ENCODE measurements at regions not wholly inside any gene's neighbourhood (a gene's known extent, or its start where the extent isn't known, plus 50 kb on each side); places are given as distances from the start of the nearest gene placed in this dataset.
"Not testable (repeated sequence)": the region's sequence is repeated elsewhere in the genome, so short reads cannot be mapped to it uniquely, and the experiment has no call there.

DNA sequence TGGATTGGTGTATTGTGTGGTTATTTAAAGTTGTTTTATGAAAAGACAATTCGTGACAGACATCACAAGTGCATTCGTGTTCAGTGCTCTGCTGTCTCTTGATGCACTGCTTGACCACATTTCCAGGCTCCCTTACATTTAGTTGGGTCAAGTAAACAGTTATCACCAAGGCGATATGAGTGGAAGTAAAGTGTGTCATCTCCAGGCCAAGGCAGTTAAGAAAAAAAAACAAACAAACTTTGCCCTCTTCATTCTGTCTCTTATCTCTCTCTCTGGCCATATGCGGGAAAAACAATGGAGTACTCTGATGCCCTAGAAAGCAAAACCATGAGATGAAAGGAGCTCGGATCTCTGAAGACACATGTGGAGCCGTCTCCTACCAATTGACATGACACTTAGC is 131.1 kb downstream of the DSEL start:
- WGBS, 2 donors, result 23 to 34% methylated on average over 6 of the region's 6 CpGs
- ATAC-seq (ENCODE audit: low FRiP score in 2 of 2), result no peak
- H3K27me3 ChIP-seq, result no peaks in the 10 kb centered on the region
- no peak for DNase-seq
- no peaks in the 10 kb centered on the region for H3K4me1 ChIP-seq
- TF ChIP-seq POLR2AphosphoS5 (IDR thresholded peaks at IDR 0.05), result no peak
- TF ChIP-seq EP300 (IDR thresholded peaks at IDR 0.05), result no peak
- TF ChIP-seq, protein P1, sequence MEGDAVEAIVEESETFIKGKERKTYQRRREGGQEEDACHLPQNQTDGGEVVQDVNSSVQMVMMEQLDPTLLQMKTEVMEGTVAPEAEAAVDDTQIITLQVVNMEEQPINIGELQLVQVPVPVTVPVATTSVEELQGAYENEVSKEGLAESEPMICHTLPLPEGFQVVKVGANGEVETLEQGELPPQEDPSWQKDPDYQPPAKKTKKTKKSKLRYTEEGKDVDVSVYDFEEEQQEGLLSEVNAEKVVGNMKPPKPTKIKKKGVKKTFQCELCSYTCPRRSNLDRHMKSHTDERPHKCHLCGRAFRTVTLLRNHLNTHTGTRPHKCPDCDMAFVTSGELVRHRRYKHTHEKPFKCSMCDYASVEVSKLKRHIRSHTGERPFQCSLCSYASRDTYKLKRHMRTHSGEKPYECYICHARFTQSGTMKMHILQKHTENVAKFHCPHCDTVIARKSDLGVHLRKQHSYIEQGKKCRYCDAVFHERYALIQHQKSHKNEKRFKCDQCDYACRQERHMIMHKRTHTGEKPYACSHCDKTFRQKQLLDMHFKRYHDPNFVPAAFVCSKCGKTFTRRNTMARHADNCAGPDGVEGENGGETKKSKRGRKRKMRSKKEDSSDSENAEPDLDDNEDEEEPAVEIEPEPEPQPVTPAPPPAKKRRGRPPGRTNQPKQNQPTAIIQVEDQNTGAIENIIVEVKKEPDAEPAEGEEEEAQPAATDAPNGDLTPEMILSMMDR (IDR thresholded peaks at IDR 0.05), result no peak
- no peak for TF ChIP-seq POLR2A (IDR thresholded peaks at IDR 0.05)
- H3K9me3 ChIP-seq, result no peaks in the 10 kb centered on the region
- H3K4me3 ChIP-seq, result no peak overlapping the region
- H3K27ac ChIP-seq, result no peak overlapping the region
- no peaks in the 10 kb centered on the region for H3K36me3 ChIP-seq

DNA sequence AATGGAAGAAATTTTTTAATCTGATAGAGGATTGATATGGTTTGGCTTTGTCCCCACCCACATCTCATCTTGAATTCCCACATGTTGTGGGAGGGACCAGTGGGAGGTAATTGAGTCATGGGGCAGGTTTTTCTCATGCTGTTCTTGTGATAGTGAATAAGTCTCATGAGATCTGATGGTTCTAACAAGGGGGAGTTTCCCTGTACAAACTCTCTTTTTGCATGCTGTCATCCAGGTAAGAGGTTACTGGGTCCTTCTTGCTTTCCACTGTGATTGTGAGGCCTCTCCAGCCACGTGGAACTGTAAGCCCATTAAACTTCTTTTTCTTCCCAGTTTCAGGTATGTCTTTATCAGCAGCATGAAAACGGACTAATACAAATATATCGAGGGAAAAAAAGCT is 132.5 kb downstream of the DSEL start:
- DNase-seq; H3K4me1 ChIP-seq; H3K36me3 ChIP-seq; H3K4me3 ChIP-seq; H3K27ac ChIP-seq; H3K27me3 ChIP-seq; H3K9me3 ChIP-seq; ATAC-seq (ENCODE audit: low FRiP score in 2 of 2): not testable (repeated sequence)
- WGBS, 2 donors, result 35 to 68% methylated on average over 3 of the region's 3 CpGs

DNA sequence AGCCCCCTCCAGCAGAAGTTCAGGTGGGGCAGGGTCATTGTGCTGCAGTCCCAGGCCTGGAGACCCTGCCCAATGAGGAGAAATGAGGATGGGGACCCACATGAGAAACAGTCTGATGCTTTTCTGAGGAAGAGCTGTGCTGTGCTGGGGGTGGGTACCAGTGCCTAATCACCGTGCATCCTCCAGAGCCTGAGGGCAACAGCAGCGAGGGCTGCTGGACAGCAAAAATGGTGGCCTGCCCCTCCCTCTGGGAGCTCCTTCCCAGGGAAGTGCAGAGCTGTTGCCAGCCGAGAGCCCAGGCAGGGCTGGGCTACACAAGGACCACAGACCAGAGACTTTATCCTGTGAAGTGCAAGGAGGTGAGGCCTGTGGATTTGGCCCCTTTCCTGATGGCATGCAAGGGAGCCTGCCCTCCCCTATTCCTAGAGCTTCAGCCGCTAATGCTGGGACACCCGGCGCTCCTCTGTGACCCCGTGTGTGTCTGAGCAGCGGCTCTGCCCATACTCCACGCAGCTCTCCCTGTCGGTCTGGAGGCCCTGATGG is 134.8 kb downstream of the DSEL start:
- DNase-seq (peak in 1 of 2 donors; percentile 24), ATAC-seq (ENCODE audit: low FRiP score in 2 of 2) (peak in 1 of 2 donors; percentile 21)
- 91 to 100% methylated on average over 5 to 10 of the region's 10 CpGs for WGBS, 2 donors
- H3K36me3 ChIP-seq, result no peaks in the 10 kb centered on the region
- H3K27ac ChIP-seq, result no peak overlapping the region
- H3K9me3 ChIP-seq, result no peaks in the 10 kb centered on the region
- no peak overlapping the region for H3K4me3 ChIP-seq
- TF ChIP-seq EP300 (IDR thresholded peaks at IDR 0.05) (no peak), POLR2AphosphoS5 (IDR thresholded peaks at IDR 0.05) (no peak), POLR2A (IDR thresholded peaks at IDR 0.05) (no peak)
- TF ChIP-seq, protein P1 (IDR thresholded peaks at IDR 0.05), result no peak
- no peaks in the 10 kb centered on the region for H3K27me3 ChIP-seq
- no peaks in the 10 kb centered on the region for H3K4me1 ChIP-seq

DNA sequence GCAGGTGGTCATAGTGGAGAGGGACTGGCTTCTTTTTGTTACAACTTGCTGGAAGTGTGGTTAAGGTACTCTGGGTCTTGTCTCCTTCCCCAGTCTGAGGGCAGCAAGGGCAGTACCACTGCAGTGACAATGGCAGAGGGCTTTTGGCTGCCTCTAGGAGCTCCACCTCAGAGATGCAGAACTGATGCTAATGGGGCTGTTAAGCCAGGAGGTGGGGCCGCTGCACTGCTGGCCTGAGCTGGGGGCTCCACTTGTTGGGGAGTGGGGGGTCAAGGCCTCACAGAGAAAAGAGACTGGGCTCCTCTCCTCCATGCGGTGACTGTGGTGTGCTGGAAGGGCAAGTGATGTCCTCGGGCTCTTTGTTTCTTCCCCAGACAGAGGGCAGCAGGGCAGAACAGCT is 135.7 kb downstream of the DSEL start:
- H3K27me3 ChIP-seq, result no peaks in the 10 kb centered on the region
- H3K4me3 ChIP-seq, result no peak overlapping the region
- no peaks in the 10 kb centered on the region for H3K36me3 ChIP-seq
- ATAC-seq (ENCODE audit: low FRiP score in 2 of 2), result no peak
- no peak overlapping the region for H3K27ac ChIP-seq
- no peaks in the 10 kb centered on the region for H3K4me1 ChIP-seq
- peak in 1 of 2 donors; percentile 26 for DNase-seq
- TF ChIP-seq POLR2AphosphoS5 (IDR thresholded peaks at IDR 0.05) (no peak), EP300 (IDR thresholded peaks at IDR 0.05) (no peak), POLR2A (IDR thresholded peaks at IDR 0.05) (no peak)
- TF ChIP-seq, protein P1 (IDR thresholded peaks at IDR 0.05), result no peak
- WGBS, 2 donors, result 89% methylated on average over 3 of the region's 3 CpGs; no CpG with 5 or more reads in 1 of the 2 donors
- H3K9me3 ChIP-seq, result no peaks in the 10 kb centered on the region

DNA sequence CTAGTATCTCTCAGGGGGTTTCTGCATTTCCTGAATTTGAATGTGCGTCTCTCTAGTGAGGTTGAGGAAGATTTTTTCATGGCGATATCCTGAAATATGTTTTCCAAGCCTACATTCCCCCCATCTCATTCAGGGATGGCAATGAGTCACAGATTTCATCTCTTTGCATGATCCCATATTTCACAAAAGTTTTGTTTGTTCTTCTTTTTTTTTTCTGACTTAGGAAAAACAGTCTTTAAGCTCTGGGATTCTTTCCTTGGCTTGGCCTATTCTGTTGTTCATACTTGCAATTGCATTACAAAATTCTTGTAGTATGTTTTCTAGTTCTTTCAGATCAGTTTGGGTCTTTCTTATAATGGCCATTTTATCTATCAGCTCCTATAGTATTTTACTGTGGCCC is 136.5 kb downstream of the DSEL start:
- Histone ChIP-seq H3K27ac (no peak overlapping the region), H3K27me3 (no peaks in the 10 kb centered on the region), H3K9me3 (no peaks in the 10 kb centered on the region), H3K4me1 (no peaks in the 10 kb centered on the region), H3K4me3 (no peak overlapping the region), H3K36me3 (no peaks in the 10 kb centered on the region)
- DNase-seq (no peak), ATAC-seq (ENCODE audit: low FRiP score in 2 of 2) (no peak)
- TF ChIP-seq POLR2AphosphoS5 (IDR thresholded peaks at IDR 0.05) (no peak), POLR2A (IDR thresholded peaks at IDR 0.05) (no peak), EP300 (IDR thresholded peaks at IDR 0.05) (no peak)
- TF ChIP-seq, protein P1 (IDR thresholded peaks at IDR 0.05), result no peak
- WGBS, 2 donors, result 88 to 89% methylated on average over 2 of the region's 2 CpGs
